ENCODE measurements at regions not wholly inside any gene's neighbourhood (a gene's known extent, or its start where the extent isn't known, plus 50 kb on each side); places are given as distances from the start of the nearest gene placed in this dataset.

DNA sequence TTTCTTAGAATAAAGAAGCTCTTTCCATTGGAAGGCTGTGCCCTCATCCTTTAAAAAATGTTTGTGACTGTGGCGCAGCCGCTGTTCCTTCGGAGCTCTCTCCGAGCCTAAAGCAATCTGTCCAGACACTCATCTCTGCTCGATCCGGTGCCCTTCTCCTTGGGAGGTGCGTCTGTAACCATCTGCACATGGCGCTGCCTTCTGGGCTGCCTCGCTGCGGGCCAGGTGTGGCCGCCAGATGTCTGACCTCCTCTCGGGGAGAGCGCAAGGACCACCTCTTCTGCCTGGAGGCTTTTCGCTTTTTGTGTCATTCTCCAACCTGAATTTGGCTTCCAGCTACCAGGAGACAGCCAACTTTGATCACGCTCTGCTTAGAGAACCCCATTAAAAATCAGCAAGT, 153.4 kb upstream of the PTCH1 start:
- DNase-seq (ENCODE audit: low read depth in 2 of 2): no peak

DNA sequence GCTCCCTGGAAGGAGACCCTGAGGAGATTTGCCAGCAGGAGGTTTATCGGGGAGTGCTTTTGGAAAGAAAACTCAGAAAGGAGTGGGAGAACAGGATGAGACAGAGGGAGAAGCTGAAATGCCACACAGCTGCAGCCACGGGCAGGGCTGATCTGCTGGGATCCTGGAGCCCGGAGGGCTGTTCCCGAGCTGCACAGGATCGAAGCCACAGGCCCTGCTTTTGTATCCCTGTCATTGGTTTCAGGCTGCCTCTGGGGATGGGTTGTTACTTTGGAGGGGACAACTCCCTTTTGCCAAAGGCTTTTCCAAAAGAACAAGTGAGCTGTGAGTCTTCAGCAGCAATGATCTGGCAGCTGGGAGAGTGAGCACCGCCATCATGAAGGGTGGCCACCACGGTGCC, 152.5 kb upstream of the PTCH1 start:
- DNase-seq (ENCODE audit: low read depth in 2 of 2): no peak

DNA sequence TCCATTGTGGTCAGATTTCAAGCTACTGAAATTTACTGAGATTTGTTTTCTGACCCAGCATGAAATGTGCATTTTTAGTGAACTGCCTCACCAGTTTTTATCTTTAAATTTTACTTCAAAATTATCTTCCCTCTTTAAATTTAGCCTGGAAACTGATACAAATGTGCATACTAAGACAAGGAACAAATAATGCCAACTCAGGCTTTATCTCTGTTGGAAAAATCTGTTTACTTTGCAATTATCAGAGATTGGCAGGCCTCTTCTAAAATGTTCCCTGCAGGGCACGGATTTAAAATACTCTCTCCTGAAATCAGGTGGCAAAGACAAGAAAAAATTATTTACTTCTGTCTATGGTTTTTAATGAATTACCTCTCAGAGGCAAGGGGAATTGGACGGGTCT, 151.0 kb upstream of the PTCH1 start:
- DNase-seq (ENCODE audit: low read depth in 2 of 2): no peak

DNA sequence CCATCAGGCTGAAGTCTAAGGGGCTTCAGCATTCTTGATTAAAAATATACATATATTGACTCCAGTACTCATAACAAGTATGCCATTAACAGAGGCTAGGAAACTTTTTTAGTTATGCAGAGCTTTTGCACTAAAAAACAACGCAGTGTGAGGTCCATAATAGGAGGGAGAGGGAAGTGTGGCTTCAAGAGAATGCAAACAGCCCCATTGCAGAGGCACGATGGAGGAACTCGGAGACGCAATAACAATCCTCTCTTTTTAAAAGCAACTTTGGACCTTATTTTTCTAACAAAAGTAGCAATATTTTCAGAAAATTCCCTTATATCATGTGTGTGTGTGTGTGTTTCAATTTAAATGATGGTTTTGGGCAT, 150.0 kb upstream of the PTCH1 start:
- no peak for DNase-seq (ENCODE audit: low read depth in 2 of 2)

DNA sequence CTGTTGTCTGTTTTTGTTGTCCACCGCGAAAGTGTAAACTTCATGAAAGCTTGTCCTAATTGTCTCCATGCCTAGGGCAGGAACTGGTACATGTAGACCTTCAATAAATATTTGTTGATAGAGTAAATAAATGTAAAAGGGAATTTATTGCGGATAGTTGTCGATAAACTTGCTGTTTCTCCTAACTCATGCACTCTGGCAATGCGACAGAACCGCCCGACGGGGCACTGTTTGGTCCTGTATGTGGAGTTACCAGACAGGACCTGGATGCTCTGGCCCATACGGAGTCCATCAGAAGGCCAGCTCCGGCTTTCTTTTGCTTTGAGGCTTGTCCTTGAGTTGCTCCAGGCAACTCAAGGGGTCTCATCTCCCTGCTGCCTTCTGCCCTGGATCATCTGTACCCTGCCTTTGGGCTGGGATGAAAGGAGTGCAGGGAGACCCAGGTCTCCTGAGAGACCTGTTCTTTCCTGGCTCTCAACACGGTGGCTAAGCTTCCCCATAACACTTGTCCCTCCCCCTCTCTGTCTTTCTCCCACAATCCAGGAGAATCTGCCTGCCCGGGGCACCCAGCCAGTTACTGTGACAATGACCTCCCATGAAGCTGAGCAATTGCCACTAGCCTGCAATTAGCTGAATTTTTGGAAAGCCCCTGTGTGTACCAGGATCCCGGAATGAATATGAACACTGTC, 149.5 kb upstream of the PTCH1 start:
- DNase-seq (ENCODE audit: low read depth in 2 of 2): no peak

DNA sequence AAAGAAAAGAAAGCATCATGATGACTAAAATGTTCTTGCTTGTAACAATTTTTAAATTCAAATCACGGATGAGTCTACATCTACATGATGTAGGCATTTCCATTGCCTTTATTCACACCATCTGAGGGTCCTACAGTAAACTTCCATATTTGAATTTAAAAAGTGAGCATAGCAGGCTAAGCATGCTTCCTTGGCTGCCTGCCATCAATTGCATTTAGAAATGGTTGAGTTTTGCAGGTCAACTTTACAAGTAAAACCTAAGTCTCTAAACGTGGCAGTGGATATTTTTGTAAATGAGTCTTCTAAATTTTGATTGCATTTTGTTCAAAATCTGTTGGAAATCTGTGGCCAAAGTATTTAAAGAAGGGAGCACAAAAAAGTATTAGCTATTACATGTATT, 136.5 kb upstream of the PTCH1 start:
- no peak for DNase-seq (ENCODE audit: low read depth in 2 of 2)

DNA sequence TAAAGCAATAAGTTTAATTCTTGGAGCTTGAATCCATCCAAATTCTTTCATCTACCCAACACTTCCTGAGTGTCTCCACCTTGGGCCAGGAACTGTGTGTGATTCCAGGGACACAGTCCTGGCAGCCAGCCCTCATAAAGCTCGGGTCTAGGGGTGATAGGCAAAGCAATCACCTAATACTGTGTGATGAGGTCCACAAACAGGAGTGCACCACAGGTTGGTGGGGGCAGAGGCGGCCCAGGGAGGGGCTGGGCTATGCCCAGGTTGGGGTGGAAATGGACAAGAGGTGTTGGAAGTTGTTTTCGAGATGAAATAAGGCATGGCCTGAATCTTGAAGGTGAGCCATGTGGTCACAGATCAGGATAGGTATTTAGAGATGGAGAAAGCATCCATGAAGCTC, 133.9 kb upstream of the PTCH1 start:
- no peak for DNase-seq (ENCODE audit: low read depth in 2 of 2)

DNA sequence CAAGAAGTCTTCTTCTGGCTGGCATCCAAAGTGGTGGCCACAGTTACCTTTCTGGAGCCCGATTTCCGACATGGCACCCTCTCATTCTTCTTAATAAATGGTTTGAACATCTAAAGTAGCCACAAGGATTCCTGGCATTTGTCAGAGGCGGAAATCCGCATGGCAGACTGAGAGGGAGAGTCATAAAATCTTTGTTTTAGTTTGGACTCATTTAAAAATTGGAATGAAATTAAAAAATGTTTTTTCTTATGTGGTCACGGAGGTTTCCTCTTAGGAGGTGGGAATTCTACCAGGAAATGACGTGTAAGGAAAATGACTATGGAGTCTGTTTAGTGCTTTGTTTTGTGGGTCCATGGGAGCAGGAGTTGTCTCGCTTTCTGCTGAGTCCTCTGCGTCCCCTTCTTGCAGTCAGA, 133.0 kb upstream of the PTCH1 start:
- DNase-seq (ENCODE audit: low read depth in 2 of 2): no peak

DNA sequence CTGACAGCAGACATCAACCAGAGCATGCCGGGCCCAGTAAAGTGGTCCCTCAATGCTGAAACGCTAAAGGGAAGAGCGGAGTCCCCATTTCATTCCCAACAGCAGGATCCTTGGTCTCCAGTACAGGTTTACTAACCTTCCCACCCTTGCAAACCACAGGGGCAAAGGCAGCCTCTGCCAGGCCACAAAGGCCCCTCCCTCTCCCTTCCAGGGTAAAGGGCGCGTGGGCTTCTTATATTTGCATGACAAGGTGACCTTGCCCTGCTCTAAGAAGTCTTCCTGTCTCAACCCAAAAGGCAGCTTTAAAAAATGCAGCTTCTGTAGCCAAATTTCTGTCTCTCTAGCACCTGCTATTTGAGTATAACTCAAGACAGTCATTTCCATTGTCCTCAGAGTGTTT, 131.5 kb upstream of the PTCH1 start:
- DNase-seq (ENCODE audit: low read depth in 2 of 2): no peak

DNA sequence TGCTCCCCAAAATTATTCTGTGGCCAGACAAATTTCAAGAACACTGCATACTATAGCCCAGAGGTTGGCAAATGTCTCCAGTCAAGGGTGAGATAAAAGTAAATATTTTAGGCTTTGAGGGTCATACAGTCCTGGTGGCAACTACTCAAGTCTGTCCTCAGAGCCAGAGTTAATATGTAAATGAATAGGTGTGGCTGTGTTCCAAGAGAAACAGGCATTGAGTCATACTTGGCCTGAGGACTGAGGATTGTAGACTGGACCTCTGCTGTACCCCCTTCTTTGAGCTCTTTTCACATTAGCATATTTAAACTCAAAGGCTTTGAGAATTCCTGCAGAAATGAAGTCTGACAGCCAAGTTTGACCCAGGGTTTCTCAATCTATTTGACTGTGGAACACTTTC, 129.2 kb upstream of the PTCH1 start:
- no peak for DNase-seq (ENCODE audit: low read depth in 2 of 2)

DNA sequence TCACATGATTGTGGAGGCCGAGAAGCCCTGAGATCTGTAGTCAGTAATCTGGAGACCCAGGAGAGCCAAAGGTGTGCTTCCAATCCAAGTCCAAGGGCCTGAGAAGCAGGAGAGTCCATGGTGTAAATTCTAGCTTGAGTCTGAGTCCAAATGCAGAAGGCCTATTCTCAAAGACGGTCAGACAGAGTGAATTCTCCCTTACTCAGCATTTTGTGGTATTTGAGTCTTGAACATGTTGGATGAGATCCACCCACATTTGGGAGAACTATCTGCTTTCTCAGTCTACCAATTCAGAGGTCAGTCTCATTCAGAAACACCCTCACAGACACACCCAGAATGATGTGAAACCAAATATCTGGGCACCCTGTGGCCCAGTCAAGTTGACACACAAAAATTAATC, 128.8 kb upstream of the PTCH1 start:
- DNase-seq (ENCODE audit: low read depth in 2 of 2): no peak

DNA sequence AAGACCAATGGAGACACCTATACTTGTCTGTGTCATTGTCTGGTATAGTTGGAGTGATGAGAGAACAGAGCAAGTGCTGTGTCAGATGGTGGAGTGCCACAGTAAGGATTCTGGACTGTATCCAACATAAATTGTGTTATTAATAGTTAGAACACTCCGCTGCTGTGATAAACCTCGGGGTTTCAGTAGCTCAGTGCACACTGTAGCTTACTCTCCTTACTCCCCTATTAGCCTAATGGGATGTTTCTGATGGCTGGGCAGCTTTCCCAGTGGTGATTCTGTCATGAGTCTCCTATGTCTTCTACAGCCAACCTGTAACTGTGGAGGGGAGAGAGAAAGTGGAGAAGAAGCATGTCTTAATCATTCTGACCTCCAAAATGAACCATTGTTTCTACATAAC, 127.6 kb upstream of the PTCH1 start:
- no peak for DNase-seq (ENCODE audit: low read depth in 2 of 2)

DNA sequence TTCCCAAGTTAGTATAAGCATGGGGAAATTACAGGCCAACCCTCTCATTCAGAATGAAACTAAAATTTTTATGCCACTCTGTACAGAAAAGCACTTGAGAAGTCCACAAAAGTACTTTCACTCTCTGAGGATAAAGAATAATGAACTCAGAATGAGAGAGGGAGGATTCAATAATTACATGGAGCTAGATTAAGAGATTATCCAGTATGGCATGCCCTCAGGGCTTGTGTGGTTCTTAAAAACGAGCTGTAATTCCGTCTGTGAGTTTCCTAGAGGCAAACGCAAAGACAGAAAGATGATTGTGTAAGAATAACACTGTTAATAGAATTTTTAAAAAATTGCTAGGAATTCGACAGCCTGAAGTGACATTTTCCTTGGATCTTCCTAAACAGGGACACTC, 126.8 kb upstream of the PTCH1 start:
- no peak for DNase-seq (ENCODE audit: low read depth in 2 of 2)

DNA sequence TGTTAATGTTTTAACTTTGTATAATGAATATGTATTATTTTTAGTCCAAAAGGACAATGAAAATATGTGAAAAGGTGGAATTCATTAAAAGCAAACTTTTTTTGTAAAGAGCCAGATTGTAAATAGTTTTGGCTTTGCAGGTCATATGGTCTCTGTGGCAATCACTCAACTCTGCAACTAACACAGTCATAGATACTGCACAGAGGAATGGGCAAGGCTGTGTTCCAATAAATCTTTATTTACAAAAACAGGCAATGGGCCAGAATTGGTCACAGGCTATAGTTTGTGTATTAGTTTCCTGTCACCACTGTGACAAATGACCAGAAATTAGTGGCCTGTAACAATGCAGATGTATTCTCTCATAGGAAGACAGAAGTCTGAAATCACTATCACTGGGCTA, 125.4 kb upstream of the PTCH1 start:
- no peak for DNase-seq (ENCODE audit: low read depth in 2 of 2)

DNA sequence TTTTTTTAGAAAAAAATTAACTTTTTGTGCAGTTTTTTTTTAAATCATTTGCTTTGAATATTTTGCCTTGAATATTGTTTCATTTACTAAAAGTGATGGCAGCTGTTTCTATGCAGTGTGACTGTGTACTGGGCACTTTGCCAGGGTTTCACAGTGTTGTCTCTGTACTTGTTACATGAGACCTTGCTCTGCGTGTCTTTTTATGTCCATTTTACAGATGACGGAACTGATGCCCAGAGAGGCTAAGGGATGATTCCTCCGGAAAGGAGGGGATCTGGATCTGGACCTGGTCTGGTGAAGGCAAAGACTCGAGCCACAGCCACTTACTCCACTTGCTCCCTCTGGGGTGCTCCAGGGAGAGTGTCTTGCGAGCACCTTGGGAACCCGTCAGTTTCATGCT, 124.8 kb upstream of the PTCH1 start:
- no peak for DNase-seq (ENCODE audit: low read depth in 2 of 2)

DNA sequence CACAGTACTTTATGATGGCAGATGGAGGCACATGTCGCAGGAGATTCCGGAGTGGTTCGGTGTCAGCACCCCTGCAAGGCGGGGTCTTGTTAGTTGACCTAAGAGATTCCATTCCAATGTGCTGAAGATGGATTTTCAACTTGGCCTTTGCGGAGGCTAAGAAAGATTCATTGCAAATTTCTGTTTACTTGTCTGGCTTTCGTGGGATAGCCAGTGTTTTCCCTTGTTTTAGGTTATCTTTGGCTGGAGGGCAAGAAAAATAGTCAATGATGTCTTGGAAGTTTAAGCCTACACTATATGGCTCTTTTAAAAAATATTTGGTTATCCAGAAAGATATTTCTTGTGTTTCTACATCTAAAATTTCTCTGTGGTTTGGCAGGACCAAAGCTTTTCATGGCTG, 123.6 kb upstream of the PTCH1 start:
- no peak for DNase-seq (ENCODE audit: low read depth in 2 of 2)

DNA sequence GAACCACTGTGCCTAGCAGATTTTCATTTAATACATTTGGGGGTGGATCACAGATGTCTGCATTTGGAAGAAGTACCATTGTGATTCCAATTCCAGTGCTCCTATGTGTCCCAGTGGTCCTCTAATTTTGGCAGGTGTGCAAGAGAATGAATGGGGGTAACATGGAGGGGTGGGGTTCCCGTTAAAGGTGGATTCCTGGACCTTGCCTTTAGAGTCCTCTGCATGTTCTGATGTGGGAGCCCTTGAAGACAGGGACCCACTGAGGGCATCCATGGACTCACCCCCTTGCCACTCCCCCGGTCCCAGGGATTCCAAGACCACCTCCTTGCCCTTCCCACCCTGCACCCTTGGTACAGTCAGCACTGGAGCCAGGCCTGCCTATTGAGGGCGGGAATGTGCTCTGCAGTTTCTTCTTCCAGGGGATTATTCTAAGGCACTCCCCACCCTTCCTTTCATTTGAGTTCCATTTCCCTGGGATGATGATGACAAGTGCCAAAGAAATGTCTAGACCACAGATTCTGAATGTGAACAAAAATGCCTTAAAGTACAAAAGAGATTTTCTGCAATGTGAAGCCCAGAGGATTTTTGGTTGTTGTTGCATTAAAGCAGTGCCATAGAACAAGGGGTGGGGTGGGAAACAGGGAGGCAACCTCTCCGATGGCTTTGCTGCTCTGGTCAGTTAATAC, 119.4 kb upstream of the PTCH1 start:
- DNase-seq (ENCODE audit: low read depth in 2 of 2): no peak

DNA sequence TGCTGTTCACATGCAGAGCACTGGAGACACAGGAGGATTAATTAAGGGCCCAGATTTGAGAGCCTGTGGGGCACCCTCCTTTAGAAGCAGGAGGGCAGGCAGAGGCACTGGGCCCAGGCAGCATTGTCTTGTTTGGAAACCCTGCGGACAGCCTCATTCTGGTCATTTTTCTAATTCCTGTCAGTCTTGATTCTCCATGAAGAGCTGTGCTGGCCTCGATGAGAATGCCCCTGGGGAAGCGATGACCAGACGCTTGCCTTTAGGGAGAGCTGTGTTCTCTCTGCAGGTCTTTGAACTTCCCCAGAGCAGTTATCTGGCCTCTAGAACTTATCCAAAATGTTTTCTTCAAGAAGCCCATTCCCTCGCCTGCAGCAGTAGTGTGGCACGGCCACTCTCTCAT, 117.8 kb upstream of the PTCH1 start:
- DNase-seq (ENCODE audit: low read depth in 2 of 2): no peak

DNA sequence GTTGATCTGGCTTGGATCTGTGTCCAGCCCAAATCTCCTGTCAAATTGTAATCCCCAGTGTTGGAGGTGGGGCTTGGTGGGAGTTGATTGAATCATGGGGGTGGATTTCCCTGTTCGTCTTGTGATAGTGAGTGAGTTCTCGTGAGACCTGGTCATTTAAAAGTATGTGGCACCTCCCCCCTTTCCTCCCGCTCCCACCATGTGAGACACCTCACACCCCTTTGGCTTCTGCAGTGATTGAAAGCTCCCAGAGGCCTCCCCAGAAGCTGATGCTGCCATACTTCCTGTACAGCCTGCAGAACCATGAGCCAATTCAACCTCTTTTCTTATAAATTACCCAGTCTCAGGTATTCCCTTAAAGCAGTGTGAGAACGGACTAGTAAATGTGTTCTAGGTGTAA, 117.3 kb upstream of the PTCH1 start:
- DNase-seq (ENCODE audit: low read depth in 2 of 2): no peak

DNA sequence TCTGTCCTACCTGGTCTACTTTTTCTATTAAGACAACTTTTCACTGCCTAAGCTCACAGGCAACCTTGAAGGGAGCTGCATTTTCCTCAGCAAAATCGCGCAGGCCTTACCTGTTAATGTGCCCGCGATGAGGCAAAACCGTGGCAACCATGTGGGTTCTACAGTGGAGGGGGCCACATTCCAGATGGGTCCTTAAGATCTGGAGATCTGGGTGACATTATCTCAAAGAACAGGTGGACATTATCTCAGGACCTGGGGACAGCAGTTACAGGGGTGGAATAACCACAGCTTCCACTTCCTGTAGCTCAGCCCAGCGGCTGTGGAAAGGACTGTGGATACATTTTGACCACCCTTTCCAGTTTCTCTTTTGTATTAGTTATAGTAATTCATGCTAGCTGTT, 112.8 kb upstream of the PTCH1 start:
- DNase-seq (ENCODE audit: low read depth in 2 of 2): no peak

DNA sequence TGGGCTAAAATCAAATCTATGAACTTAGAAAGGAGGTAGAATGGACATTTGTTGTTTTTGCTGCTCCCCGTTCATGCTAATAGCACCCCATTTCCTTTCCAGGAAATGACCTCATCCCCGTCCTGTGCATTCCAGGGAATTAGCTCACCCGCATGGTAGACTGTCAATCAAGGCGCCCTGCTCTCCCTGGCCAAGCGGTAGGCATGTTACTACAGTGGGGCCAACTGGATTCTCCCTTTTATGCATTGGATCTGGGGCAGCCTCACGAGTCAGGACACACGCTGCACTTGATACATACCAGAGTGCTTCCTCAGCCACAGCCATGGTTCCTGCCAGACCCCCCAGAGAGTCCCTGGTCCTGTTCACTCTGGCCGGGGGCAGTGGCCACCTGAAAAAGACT, 111.0 kb upstream of the PTCH1 start:
- DNase-seq (ENCODE audit: low read depth in 2 of 2): no peak

DNA sequence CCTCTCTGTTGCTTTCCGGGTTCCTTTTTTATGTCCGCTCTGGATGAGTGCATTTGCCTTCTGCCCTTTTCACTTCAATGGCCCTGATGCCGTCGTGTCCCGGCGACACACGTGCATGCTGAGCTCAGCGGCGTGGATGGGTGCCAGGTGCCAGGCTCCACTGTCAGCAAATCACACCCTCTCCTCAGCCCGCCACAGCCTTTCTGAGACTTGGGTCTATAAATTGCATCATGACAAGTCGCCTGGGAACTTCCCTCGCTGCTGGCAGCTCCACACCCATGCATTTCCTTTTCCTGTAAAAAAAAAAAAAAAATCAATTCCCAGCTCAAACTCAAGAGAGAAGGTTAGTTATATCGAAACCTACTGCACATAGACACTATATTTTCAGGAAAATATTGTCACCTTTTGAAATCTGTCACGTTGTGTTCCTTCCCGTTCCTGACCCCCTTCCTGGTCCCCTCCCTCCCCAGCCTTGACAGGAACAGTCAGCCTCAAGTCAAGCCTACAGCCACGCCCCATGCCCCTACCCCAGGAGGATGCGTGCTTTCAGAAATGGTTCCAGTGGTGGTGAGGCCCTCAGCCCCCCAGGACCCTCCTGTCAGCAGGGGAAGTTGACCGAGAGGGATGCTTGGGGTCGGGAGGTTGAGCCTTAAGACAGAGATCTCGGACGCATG, 110.3 kb upstream of the PTCH1 start:
- DNase-seq (ENCODE audit: low read depth in 2 of 2): peak; percentile 45 to 49

DNA sequence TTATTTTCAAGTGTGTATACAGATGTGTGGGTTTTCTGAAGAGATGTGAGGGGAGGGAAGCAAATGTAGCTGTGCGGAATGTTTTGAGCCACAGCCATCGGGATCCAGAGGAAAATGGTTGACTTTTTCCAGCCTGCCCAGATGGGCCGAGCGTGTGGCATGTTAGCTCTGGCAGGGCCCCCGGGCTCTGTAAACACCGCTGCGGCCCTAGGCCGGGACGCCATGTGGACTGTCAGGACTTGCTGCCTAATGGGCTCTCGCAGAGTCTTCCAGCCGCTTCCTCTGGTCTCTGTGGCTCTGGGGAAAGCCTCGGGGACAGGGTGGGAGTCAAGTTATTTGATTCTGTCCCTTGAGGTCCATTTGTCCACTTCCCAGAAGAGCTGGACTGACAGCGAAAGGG, 109.6 kb upstream of the PTCH1 start:
- DNase-seq (ENCODE audit: low read depth in 2 of 2): no peak

DNA sequence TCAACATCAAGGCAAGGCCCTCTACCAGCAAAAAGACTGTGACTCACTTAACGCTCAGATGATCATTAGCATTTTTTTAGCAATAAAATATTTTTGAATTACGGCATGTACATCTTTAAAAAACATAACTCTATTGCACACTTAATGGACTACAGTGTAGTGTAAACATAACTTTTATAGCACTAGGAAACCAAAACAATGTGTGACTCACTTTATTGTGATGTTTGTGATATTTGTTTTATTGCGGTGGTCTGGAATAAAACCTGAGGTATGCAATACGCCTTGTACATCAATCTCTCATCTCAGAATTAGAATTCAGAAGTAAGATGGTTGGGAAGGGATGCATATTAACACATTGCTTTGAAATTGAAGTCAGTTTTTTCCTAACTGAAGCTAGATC, 106.9 kb upstream of the PTCH1 start:
- no peak for DNase-seq (ENCODE audit: low read depth in 2 of 2)
